COLO668 (cell line): ENCODE measurements at regions not wholly inside any gene's neighbourhood (a gene's known extent, or its start where the extent isn't known, plus 50 kb on each side); places are given as distances from the start of the nearest gene placed in this dataset.

Experiments used
- DNase-seq: peaks from one replicate; lab custom pipeline; 2025; ENCODE audit not compliant: unreplicated experiment; lab: John Stamatoyannopoulos, UW

GRCh38 chr7:17732083-17732482 lies 208.2 kb downstream of the SNX13 start:
- DNase-seq, result no peak
